ENCODE measurements at regions not wholly inside any gene's neighbourhood (a gene's known extent, or its start where the extent isn't known, plus 50 kb on each side); places are given as distances from the start of the nearest gene placed in this dataset.

GRCh38 chr2:150575861-150576260 lies 88.4 kb upstream of the RND3 start:
- H3K27ac ChIP-seq = no peak overlapping the region
- TF ChIP-seq ZFX (IDR thresholded peaks at IDR 0.05) (no peak), CTCF (conservative IDR thresholded peaks at IDR 0.05) (no peak)

GRCh38 chr2:150572961-150573395 lies 85.5 kb upstream of the RND3 start:
- no peak for TF ChIP-seq ZFX (IDR thresholded peaks at IDR 0.05)
- TF ChIP-seq CTCF (conservative IDR thresholded peaks at IDR 0.05) = no peak
- H3K27ac ChIP-seq = no peak overlapping the region

GRCh38 chr2:150572194-150572766 lies 84.8 kb upstream of the RND3 start:
- no peak for TF ChIP-seq ZFX (IDR thresholded peaks at IDR 0.05)
- TF ChIP-seq CTCF (conservative IDR thresholded peaks at IDR 0.05) = no peak
- no peak overlapping the region for H3K27ac ChIP-seq

- no peak overlapping the region for H3K27ac ChIP-seq
- TF ChIP-seq ZFX (IDR thresholded peaks at IDR 0.05) = no peak
- no peak for TF ChIP-seq CTCF (conservative IDR thresholded peaks at IDR 0.05)
Measured at GRCh38 chr2:150571121-150571520, 83.7 kb upstream of the RND3 start.

GRCh38 chr2:150570712-150571111 lies 83.2 kb upstream of the RND3 start:
- TF ChIP-seq ZFX (IDR thresholded peaks at IDR 0.05) = no peak
- TF ChIP-seq CTCF (conservative IDR thresholded peaks at IDR 0.05) = no peak
- H3K27ac ChIP-seq = no peak overlapping the region

GRCh38 chr2:150569761-150570160 lies 82.3 kb upstream of the RND3 start:
- no peak for TF ChIP-seq ZFX (IDR thresholded peaks at IDR 0.05)
- TF ChIP-seq CTCF (conservative IDR thresholded peaks at IDR 0.05) = no peak
- no peak overlapping the region for H3K27ac ChIP-seq

GRCh38 chr2:150567771-150568301 lies 80.4 kb upstream of the RND3 start:
- no peak for TF ChIP-seq ZFX (IDR thresholded peaks at IDR 0.05)
- TF ChIP-seq CTCF (conservative IDR thresholded peaks at IDR 0.05) = no peak
- H3K27ac ChIP-seq = no peak overlapping the region
